Esophagus muscularis mucosa (tissue), 3 donors: ENCODE measurements at regions not wholly inside any gene's neighbourhood (a gene's known extent, or its start where the extent isn't known, plus 50 kb on each side); places are given as distances from the start of the nearest gene placed in this dataset.

Experiments
- CTCF ChIP-seq, 3 experiments: fragments of 200-600 bp in 2 of 3; fragments of 450-650 bp in 1 of 3; sonication (generic) in 2 of 3; IDR thresholded peaks; one replicate each; pipeline ENCODE4 v1.5.1; 2017 to 2019; ENCODE audit warnings: antibody characterized with exemption in 3 of 3, mild to moderate bottlenecking in 2 of 3, moderate library complexity in 1 of 3
- POLR2A ChIP-seq: fragments of 450-650 bp; IDR thresholded peaks from one replicate; pipeline ENCODE4 v1.6.1; 2017; ENCODE audit warnings: antibody characterized with exemption, moderate library complexity, mild to moderate bottlenecking, low read depth
- POLR2AphosphoS5 ChIP-seq, 2 donors: sonication (generic); formaldehyde crosslinking; IDR thresholded peaks; one replicate each; pipeline ENCODE4 v1.6.1; 2017; ENCODE audit warnings: antibody characterized with exemption in 2 of 2

GRCh38 chr4:71202705-71203104 is 136.1 kb upstream of the SLC4A4 start:
- TF ChIP-seq CTCF (IDR thresholded peaks at IDR 0.05) (no peak), POLR2A (no peak), POLR2AphosphoS5 (IDR thresholded peaks at IDR 0.05) (no peak)
